ENCODE measurements at regions not wholly inside any gene's neighbourhood (a gene's known extent, or its start where the extent isn't known, plus 50 kb on each side); places are given as distances from the start of the nearest gene placed in this dataset.

DNA sequence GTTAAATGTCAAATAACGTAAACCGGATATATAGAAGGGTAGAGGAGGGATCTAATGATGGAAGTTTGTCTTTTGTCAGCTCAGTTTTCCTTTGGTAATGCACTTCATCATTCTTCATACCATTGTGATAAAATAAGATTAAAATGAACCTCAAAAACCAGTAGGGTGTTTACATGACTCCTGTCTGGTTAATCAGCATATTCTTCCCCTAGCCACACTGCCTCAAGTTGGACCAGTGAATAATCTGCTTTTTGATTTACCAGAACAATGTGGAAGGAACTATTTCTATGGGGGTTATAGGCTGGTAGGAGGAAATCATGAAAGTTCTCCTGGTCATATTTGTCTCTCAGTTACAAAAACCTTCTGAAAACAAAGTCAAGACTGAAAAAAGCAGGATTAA lies 634.7 kb downstream of the NCAM2 start:
- TF ChIP-seq ZFX (IDR thresholded peaks at IDR 0.05; ENCODE audit: borderline replicate concordance): no peak
- no peak for TF ChIP-seq CTCF (IDR thresholded peaks at IDR 0.05)
- H3K27ac ChIP-seq: no peak overlapping the region

DNA sequence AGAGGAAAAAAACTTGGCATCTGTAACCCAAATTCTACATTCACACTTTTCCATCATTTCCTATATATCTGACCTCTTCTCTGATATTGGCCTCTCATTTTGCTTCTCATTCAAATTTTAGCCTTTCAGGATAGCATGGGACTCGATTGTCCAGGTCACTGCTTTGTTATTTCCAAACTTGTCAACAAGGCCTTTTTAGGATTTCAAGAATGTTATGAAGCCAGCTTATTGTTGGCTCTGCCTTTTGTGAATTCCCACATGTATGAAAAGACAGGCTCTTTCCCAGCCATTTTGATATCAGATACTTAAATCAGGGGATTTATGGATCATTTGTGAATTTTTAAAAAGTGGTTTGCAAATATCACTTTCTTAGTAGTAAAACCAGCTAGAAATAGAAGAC lies 663.5 kb downstream of the NCAM2 start:
- TF ChIP-seq ZFX (IDR thresholded peaks at IDR 0.05; ENCODE audit: borderline replicate concordance) (no peak), CTCF (IDR thresholded peaks at IDR 0.05) (no peak)
- no peak overlapping the region for H3K27ac ChIP-seq

DNA sequence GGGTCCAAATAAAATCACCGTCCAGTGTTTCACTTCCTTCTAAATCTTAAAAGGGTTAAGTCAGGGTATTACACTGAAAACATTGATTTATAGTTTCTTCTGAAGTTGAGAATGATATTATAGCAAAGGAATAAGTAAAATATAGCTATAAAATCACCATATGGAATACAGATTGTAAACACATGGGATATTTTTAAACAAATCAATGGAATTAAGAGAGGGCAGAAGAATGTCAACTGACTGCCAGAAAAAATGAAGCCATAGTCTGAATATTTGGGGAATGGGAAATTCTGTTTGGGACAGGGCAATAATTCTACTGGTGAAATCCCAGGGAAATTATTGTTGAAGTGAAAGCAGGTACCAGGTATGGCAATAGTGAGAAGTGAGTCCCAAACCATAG lies 664.6 kb downstream of the NCAM2 start:
- no peak for TF ChIP-seq ZFX (IDR thresholded peaks at IDR 0.05; ENCODE audit: borderline replicate concordance)
- no peak for TF ChIP-seq CTCF (IDR thresholded peaks at IDR 0.05)

DNA sequence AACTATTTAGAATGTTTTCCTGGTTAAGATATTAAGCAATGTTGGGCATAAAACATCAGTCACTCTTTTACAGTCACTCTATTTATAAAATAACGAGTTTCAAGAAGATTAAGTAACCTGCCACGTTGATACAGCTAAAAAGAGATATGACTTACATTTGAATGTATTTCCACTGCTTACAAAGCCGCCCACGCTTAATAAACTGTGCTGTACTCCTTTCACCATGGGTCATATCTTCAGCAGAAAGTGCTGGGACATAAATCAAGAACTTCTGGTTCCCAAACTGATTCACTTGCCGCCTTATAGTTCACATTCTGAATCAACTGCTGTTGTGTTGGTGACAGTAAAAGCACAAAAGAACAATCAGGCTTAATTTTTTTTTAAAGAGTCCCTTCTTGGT lies 666.7 kb downstream of the NCAM2 start:
- TF ChIP-seq CTCF (IDR thresholded peaks at IDR 0.05) (no peak), ZFX (IDR thresholded peaks at IDR 0.05; ENCODE audit: borderline replicate concordance) (no peak)
- no peak overlapping the region for H3K27ac ChIP-seq

More for the DNA sequence above, 664.6 kb downstream of the NCAM2 start:
- no peak overlapping the region for H3K27ac ChIP-seq

- H3K27ac ChIP-seq: no peak overlapping the region
- TF ChIP-seq ZFX (IDR thresholded peaks at IDR 0.05; ENCODE audit: borderline replicate concordance): no peak
These were observed 668.5 kb downstream of the NCAM2 start for GRCh38 chr21:21666689-21667088.

- no peak overlapping the region for H3K27ac ChIP-seq
These were observed 670.0 kb downstream of the NCAM2 start for GRCh38 chr21:21668198-21668597.

GRCh38 chr21:21673959-21674358 lies 675.8 kb downstream of the NCAM2 start:
- no peak overlapping the region for H3K27ac ChIP-seq
- TF ChIP-seq CTCF (IDR thresholded peaks at IDR 0.05) (no peak), ZFX (IDR thresholded peaks at IDR 0.05; ENCODE audit: borderline replicate concordance) (no peak)

More at GRCh38 chr21:21668198-21668597, 670.0 kb downstream of the NCAM2 start:
- no peak for TF ChIP-seq CTCF (IDR thresholded peaks at IDR 0.05)
- no peak for TF ChIP-seq ZFX (IDR thresholded peaks at IDR 0.05; ENCODE audit: borderline replicate concordance)

GRCh38 chr21:21675601-21676000 lies 677.4 kb downstream of the NCAM2 start:
- TF ChIP-seq ZFX (IDR thresholded peaks at IDR 0.05; ENCODE audit: borderline replicate concordance): no peak
- TF ChIP-seq CTCF (IDR thresholded peaks at IDR 0.05): no peak
- H3K27ac ChIP-seq: no peak overlapping the region

All from 22Rv1 (cell line).